SJSA1 (cell line): ENCODE measurements at regions not wholly inside any gene's neighbourhood (a gene's known extent, or its start where the extent isn't known, plus 50 kb on each side); places are given as distances from the start of the nearest gene placed in this dataset.
A peak's percentile ranks its signal among the peaks of the same experiment; 100 is the strongest.
"Not testable (repeated sequence)": the region's sequence is repeated elsewhere in the genome, so short reads cannot be mapped to it uniquely, and the experiment has no call there.

Experiments
- DNase-seq, 2 experiments: peaks; one replicate each; pipeline ENCODE4 v3.0.0-alpha.2; 2015 to 2020; ENCODE audit warnings: low spot score in 2 of 2, low read depth in 1 of 2
- H3K27ac ChIP-seq: fragments of 250-450 bp; sonication (Bioruptor Pico); 2 replicates; pipeline ENCODE4 v1.5.1; 2020; ENCODE audit warnings: mild to moderate bottlenecking, moderate library complexity
- H3K27me3 ChIP-seq: fragments of 250-450 bp; sonication (Bioruptor Pico); replicated peaks from 2 replicates; pipeline ENCODE4 v1.5.1; 2020; ENCODE audit warnings: mild to moderate bottlenecking, moderate library complexity
- H3K36me3 ChIP-seq: fragments of 250-450 bp; sonication (Bioruptor Pico); 2 replicates; pipeline ENCODE4 v1.5.1; 2020; ENCODE audit warnings: mild to moderate bottlenecking
- H3K4me1 ChIP-seq: fragments of 250-450 bp; sonication (Bioruptor Pico); replicated peaks from 2 replicates; pipeline ENCODE4 v1.6.1; 2021; ENCODE audit warnings: mild to moderate bottlenecking
- H3K4me3 ChIP-seq: fragments of 250-450 bp; sonication (Bioruptor Pico); 2 replicates; pipeline ENCODE4 v1.5.1; 2020; ENCODE audit warnings: mild to moderate bottlenecking
- H3K9me3 ChIP-seq: fragments of 250-450 bp; sonication (Bioruptor Pico); replicated peaks from 2 replicates; pipeline ENCODE4 v1.5.1; 2020; ENCODE audit warnings: mild to moderate bottlenecking

DNA sequence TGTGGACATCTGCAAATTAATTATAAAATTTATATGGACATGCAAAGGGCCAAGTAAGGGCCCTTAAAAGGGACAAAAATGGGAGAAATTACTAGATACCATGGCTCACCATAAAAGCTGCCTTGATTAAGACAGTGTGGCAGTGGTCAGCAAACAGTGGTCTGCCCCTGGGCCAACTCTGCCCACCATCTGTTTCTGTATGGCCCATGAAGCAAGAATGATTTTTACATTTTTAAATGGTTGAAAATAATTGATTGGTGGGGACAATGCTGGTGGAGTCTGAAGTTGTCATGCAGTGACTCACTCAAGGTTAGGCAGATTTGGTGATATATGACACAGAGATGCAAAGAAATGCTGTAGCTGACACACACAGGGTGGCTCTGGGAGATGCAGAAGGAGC lies 143.2 kb upstream of the PRDM7 start:
- H3K27me3 ChIP-seq, H3K27ac ChIP-seq, H3K4me3 ChIP-seq, H3K9me3 ChIP-seq, H3K36me3 ChIP-seq, DNase-seq, H3K4me1 ChIP-seq: not testable (repeated sequence)

DNA sequence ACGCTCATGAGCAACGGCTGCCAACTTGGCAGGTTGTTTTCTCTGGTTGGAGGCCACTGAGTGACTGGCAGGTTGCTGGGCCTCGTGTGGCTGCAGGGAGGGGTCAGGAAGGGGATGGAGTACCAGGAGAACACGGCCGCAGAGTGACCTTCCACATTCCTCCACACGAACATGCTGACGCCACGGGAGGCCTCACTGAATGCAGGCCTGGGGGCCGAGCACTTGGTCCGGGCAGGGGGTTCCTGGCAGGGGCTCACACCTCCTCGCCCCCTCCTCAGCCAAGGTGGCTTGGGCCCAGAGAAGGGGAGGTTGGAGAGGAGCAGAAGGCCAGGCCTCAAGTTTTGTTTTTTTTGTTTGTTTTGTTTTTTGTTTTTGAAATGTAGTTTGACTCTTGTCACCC lies 98.5 kb upstream of the PRDM7 start:
- not testable (repeated sequence) for H3K36me3 ChIP-seq, DNase-seq, H3K27me3 ChIP-seq

GRCh38 chr16:90171626-90172025 lies 94.5 kb upstream of the PRDM7 start:
- not testable (repeated sequence) for H3K9me3 ChIP-seq, H3K27ac ChIP-seq, H3K4me1 ChIP-seq, DNase-seq, H3K27me3 ChIP-seq, H3K36me3 ChIP-seq, H3K4me3 ChIP-seq

More for the DNA sequence above, 98.5 kb upstream of the PRDM7 start:
- H3K27ac ChIP-seq, H3K4me3 ChIP-seq, H3K9me3 ChIP-seq, H3K4me1 ChIP-seq: not testable (repeated sequence)

- H3K27ac ChIP-seq, H3K9me3 ChIP-seq, DNase-seq, H3K27me3 ChIP-seq, H3K4me3 ChIP-seq, H3K4me1 ChIP-seq, H3K36me3 ChIP-seq: not testable (repeated sequence)
Observed at GRCh38 chr16:90169127-90169655, 92.1 kb upstream of the PRDM7 start.

- not testable (repeated sequence) for H3K4me3 ChIP-seq, DNase-seq, H3K4me1 ChIP-seq, H3K27me3 ChIP-seq, H3K36me3 ChIP-seq, H3K27ac ChIP-seq, H3K9me3 ChIP-seq
Observed at GRCh38 chr16:90168349-90169126, 91.4 kb upstream of the PRDM7 start.

GRCh38 chr16:90167734-90168133 lies 90.6 kb upstream of the PRDM7 start:
- H3K27me3 ChIP-seq, H3K36me3 ChIP-seq, H3K27ac ChIP-seq, H3K4me1 ChIP-seq, H3K4me3 ChIP-seq, H3K9me3 ChIP-seq, DNase-seq: not testable (repeated sequence)

GRCh38 chr16:90166679-90167556 lies 89.8 kb upstream of the PRDM7 start:
- peak in 1 of 2 experiments; percentile 0 for DNase-seq
- not testable (repeated sequence) for H3K27ac ChIP-seq, H3K4me3 ChIP-seq, H3K9me3 ChIP-seq, H3K4me1 ChIP-seq, H3K27me3 ChIP-seq, H3K36me3 ChIP-seq

DNA sequence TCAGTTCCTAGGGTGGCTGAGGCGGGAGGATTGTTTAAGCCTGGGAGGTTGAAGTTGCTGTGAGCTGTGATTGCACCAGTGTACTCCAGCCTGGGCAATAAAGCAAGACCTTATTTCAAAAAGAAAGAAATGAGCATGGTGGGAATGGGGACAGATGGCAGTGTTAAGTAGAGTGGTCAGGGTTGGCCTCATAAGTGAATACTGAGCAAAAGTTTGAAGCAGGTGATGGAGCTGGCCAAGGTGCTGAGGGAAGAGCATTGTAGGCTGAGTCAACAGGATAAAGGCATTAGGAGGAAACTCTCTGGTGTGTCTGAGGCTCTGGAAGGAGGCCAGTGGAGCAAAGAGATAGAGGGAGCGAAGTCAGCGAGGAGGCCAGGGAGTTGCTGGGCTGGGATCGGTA lies 73.9 kb upstream of the PRDM7 start:
- H3K36me3 ChIP-seq, H3K4me3 ChIP-seq, H3K27ac ChIP-seq, H3K27me3 ChIP-seq, H3K9me3 ChIP-seq, H3K4me1 ChIP-seq, DNase-seq: not testable (repeated sequence)
